PC-9 (cell line): ENCODE measurements at regions not wholly inside any gene's neighbourhood (a gene's known extent, or its start where the extent isn't known, plus 50 kb on each side); places are given as distances from the start of the nearest gene placed in this dataset.
"Not testable (repeated sequence)": the region's sequence is repeated elsewhere in the genome, so short reads cannot be mapped to it uniquely, and the experiment has no call there.

Source experiments
- EZH2 ChIP-seq: fragments of 200-600 bp; sonication (generic); IDR thresholded peaks from 2 replicates; pipeline ENCODE4 v1.8.0; 2017; ENCODE audit warnings: antibody characterized with exemption, low read depth
- TF ChIP-seq, protein P1 (sequence below): fragments of 200-600 bp; sonication (generic); conservative IDR thresholded peaks from 2 replicates; pipeline ENCODE4 v1.6.1; 2017; ENCODE audit warnings: mixed run types, antibody characterized with exemption, mild to moderate bottlenecking, moderate library complexity

DNA sequence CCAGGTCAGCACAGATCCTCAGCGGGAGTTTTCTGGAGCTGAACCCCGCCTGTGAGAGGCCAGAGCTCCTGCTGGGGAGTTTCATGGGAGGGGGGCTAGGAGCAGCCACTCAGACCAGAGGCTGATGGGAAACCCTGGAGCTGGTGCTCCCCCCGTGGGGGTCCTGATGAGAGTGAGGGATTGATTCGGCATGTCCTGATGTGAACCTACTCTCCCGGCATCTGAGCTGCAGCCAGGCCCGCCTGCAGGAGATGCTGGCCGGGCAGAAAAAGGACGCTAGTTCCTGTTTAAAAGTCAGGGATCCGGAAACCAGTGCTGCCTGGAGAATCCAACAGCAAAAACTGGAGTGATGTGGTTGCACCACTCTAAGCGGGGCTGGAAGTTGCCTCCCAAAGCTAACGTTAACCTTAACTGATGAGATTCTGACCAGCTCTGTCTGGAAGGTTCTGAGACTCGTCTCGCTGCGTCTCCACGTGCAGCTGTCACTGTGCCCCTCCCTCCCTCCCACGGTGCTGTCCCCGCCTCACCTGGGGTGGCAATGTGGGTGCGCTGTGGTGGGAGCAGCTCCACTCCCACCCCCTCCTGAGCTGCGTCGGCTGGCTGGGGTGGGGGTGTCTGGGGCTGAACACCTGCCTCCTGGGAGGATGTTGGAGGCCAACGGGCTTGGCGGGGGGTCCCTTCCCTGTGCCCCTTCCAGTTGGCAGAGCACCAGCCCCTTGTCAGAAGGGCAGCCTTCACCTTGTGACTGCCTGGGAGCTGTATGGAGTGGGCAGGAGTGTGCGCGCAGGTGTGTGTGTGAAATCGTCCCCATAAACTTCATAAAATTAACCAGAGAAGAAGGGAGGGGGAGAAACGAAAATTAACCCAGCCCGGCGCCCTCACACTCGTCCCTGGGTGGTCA lies 96.0 kb upstream of the LRPAP1 start:
- TF ChIP-seq, protein P1, sequence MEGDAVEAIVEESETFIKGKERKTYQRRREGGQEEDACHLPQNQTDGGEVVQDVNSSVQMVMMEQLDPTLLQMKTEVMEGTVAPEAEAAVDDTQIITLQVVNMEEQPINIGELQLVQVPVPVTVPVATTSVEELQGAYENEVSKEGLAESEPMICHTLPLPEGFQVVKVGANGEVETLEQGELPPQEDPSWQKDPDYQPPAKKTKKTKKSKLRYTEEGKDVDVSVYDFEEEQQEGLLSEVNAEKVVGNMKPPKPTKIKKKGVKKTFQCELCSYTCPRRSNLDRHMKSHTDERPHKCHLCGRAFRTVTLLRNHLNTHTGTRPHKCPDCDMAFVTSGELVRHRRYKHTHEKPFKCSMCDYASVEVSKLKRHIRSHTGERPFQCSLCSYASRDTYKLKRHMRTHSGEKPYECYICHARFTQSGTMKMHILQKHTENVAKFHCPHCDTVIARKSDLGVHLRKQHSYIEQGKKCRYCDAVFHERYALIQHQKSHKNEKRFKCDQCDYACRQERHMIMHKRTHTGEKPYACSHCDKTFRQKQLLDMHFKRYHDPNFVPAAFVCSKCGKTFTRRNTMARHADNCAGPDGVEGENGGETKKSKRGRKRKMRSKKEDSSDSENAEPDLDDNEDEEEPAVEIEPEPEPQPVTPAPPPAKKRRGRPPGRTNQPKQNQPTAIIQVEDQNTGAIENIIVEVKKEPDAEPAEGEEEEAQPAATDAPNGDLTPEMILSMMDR = not testable (repeated sequence)
- not testable (repeated sequence) for TF ChIP-seq EZH2
